HepG2 (cell line): ENCODE measurements at regions not wholly inside any gene's neighbourhood (a gene's known extent, or its start where the extent isn't known, plus 50 kb on each side); places are given as distances from the start of the nearest gene placed in this dataset.

Source experiments
- GABPB1 ChIP-seq: IDR thresholded peaks from 2 replicates; pipeline ENCODE4 v1.6.1; 2016; ENCODE audit warnings: mild to moderate bottlenecking, missing genetic modification reagents, moderate library complexity, missing compliant biosample characterization
- HNF4A ChIP-seq: sonication (generic); formaldehyde crosslinking; IDR thresholded peaks from 2 replicates; pipeline ENCODE4 v1.4.0; 2020; ENCODE audit warnings: missing genetic modification reagents
- KLF12 ChIP-seq: sonication (generic); formaldehyde crosslinking; IDR thresholded peaks from 2 replicates; pipeline ENCODE4 v1.4.0; 2020; ENCODE audit warnings: missing genetic modification reagents, borderline replicate concordance
- MAZ ChIP-seq, 2 experiments: sonication (generic) in 1 of 2; formaldehyde crosslinking in 1 of 2; IDR thresholded peaks; 2 replicates each; pipeline versions ENCODE4 v1.5.0 to v1.6.1; 2012 to 2020; ENCODE audit warnings: low read depth in 2 of 2, mild to moderate bottlenecking in 2 of 2, borderline replicate concordance in 1 of 2, improper control_type of control experiment in 1 of 2, low read length in 1 of 2, missing genetic modification reagents in 1 of 2, moderate library complexity in 1 of 2
- MEF2D ChIP-seq: sonication (generic); formaldehyde crosslinking; IDR thresholded peaks from 2 replicates; pipeline ENCODE4 v1.5.1; 2020; ENCODE audit warnings: mild to moderate bottlenecking, missing genetic modification reagents
- MEIS1 ChIP-seq: sonication (generic); formaldehyde crosslinking; IDR thresholded peaks from 2 replicates; pipeline ENCODE4 v1.9.0; 2021; ENCODE audit warnings: mild to moderate bottlenecking, missing genetic modification reagents, moderate library complexity, borderline replicate concordance
- MIER2 ChIP-seq: IDR thresholded peaks from 2 replicates; pipeline ENCODE4 v1.6.1; 2016; ENCODE audit warnings: missing biosample characterization, missing genetic modification reagents
- POGK ChIP-seq: sonication (generic); formaldehyde crosslinking; conservative IDR thresholded peaks from 2 replicates; pipeline ENCODE4 v1.8.0; 2022; ENCODE audit warnings: mild to moderate bottlenecking, moderate library complexity, missing genetic modification reagents
- POGZ ChIP-seq: sonication (generic); formaldehyde crosslinking; IDR thresholded peaks from 2 replicates; pipeline ENCODE4 v1.4.0; 2020; ENCODE audit warnings: mild to moderate bottlenecking, missing genetic modification reagents
- RXRA ChIP-seq: sonication (generic); formaldehyde crosslinking; IDR thresholded peaks from 2 replicates; pipeline ENCODE4 v1.5.1; 2020; ENCODE audit warnings: missing genetic modification reagents
- SOX13 ChIP-seq, 3 experiments: fragments of 450-650 bp in 1 of 3; sonication (generic) in 1 of 3; formaldehyde crosslinking in 1 of 3; IDR thresholded peaks in 2 of 3; conservative IDR thresholded peaks in 1 of 3; 2 replicates each; pipeline versions ENCODE4 v1.5.0 to v1.6.1; 2016 to 2020; ENCODE audit warnings: antibody characterized with exemption in 1 of 3, mild to moderate bottlenecking in 1 of 3, missing compliant biosample characterization in 1 of 3, missing genetic modification reagents in 1 of 3, moderate library complexity in 1 of 3
- SOX6 ChIP-seq, 2 experiments: fragments of 450-650 bp in 1 of 2; sonication (generic) in 1 of 2; formaldehyde crosslinking in 1 of 2; IDR thresholded peaks; 2 replicates each; pipeline versions ENCODE4 v1.4.0 to v1.6.1; 2017 to 2020; ENCODE audit warnings: antibody characterized with exemption in 1 of 2, mild to moderate bottlenecking in 1 of 2, missing genetic modification reagents in 1 of 2
- TEAD3 ChIP-seq: optimal IDR thresholded peaks from 2 replicates; pipeline ENCODE3; 2016; ENCODE audit warnings: borderline replicate concordance
- ZNF317 ChIP-seq: sonication (generic); formaldehyde crosslinking; IDR thresholded peaks from 2 replicates; pipeline ENCODE4 v1.5.0; 2020; ENCODE audit warnings: mild to moderate bottlenecking, missing genetic modification reagents
- ZNF333 ChIP-seq: sonication (generic); formaldehyde crosslinking; IDR thresholded peaks from 2 replicates; pipeline ENCODE4 v1.4.0; 2020; ENCODE audit warnings: mild to moderate bottlenecking, missing genetic modification reagents, borderline replicate concordance
- ZNF430 ChIP-seq: sonication (generic); formaldehyde crosslinking; IDR thresholded peaks from 2 replicates; pipeline ENCODE4 v1.9.0; 2021; ENCODE audit warnings: mild to moderate bottlenecking, missing genetic modification reagents
- ZNF563 ChIP-seq: sonication (generic); formaldehyde crosslinking; IDR thresholded peaks from 2 replicates; pipeline ENCODE4 v1.8.0; 2022; ENCODE audit warnings: mild to moderate bottlenecking, moderate library complexity, missing genetic modification reagents
- ZNF629 ChIP-seq: sonication (generic); formaldehyde crosslinking; conservative IDR thresholded peaks from 2 replicates; pipeline ENCODE4 v1.5.0; 2020; ENCODE audit warnings: missing genetic modification reagents
- TF ChIP-seq, protein P1 (sequence below): sonication (generic); formaldehyde crosslinking; IDR thresholded peaks from 2 replicates; pipeline ENCODE4 v1.4.0; 2020; ENCODE audit warnings: missing genetic modification reagents
- TF ChIP-seq, protein P2 (sequence below): IDR thresholded peaks from 2 replicates; pipeline ENCODE4 v1.6.1; 2016; ENCODE audit warnings: missing compliant biosample characterization, missing genetic modification reagents, borderline replicate concordance
- TF ChIP-seq, protein P3 (sequence below): sonication (generic); formaldehyde crosslinking; IDR thresholded peaks from 2 replicates; pipeline ENCODE4 v1.8.1; 2023; ENCODE audit warnings: missing genetic modification reagents, mild to moderate bottlenecking, borderline replicate concordance

DNA sequence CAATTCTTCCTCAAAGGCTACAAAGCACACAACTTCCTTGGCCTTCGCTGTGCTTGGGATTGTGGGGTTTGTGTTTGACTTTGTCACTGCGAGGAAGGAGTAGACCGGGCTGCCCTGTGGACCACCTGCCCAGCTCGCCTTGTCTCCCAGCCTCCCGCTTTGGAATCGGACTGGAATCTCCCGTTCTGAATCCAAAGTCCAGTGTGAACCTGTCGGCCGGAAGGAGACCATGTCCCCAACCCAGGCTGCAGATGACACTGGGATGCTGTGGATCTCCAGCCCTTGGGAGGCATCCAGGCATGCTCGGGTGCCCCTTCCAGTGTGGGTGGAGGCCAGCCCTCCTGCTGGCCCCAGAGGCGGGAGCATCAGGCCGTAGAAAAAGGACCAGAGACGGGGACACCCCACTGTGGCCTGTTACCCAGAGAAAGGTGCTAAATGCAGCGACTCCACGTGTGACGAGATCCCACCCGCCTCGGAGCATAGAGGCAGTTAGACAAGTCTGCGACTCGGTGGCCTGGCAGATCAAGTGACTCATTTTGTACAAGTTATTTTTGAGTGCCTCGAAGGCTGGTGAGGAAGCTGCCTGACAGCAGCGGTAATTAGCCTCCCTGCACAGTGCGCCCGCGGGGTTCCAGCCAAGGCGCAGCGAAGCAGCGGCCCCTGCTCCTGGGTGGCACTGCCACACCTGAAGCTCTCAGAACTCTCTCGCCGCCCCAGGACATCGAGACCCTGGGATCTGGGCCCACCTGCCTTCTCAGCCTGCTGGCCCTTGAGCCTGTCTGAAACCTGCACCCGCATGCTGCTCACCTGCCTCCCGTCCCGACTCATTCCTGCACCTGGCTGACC is 57.5 kb downstream of the ADRA2C start (continued):
- TF ChIP-seq, protein P1, sequence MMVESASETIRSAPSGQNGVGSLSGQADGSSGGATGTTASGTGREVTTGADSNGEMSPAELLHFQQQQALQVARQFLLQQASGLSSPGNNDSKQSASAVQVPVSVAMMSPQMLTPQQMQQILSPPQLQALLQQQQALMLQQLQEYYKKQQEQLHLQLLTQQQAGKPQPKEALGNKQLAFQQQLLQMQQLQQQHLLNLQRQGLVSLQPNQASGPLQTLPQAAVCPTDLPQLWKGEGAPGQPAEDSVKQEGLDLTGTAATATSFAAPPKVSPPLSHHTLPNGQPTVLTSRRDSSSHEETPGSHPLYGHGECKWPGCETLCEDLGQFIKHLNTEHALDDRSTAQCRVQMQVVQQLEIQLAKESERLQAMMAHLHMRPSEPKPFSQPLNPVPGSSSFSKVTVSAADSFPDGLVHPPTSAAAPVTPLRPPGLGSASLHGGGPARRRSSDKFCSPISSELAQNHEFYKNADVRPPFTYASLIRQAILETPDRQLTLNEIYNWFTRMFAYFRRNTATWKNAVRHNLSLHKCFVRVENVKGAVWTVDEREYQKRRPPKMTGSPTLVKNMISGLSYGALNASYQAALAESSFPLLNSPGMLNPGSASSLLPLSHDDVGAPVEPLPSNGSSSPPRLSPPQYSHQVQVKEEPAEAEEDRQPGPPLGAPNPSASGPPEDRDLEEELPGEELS (CRISPR knock-in tag): peak; percentile 51; the same call in 1 of the 2 replicates
- TF ChIP-seq ZNF430: 0 out of 2 replicates have a peak, but pooled peaks have one; percentile 35
- peak; percentile 77 for TF ChIP-seq TEAD3 (CRISPR knock-in tag)
- TF ChIP-seq MEIS1 (CRISPR knock-in tag): no peak
- 0 out of 2 replicates have a peak, but pooled peaks have one; percentile 42 for TF ChIP-seq ZNF317 (CRISPR knock-in tag)
- TF ChIP-seq SOX6 (IDR thresholded peaks at IDR 0.05): no peak
- TF ChIP-seq SOX6 (CRISPR knock-in tag; IDR thresholded peaks at IDR 0.05): peak; percentile 48; the same call in 1 of the 2 replicates
- peak; percentile 68; the same call in 1 of the 2 replicates for TF ChIP-seq ZNF563 (CRISPR knock-in tag)
- TF ChIP-seq, protein P2, sequence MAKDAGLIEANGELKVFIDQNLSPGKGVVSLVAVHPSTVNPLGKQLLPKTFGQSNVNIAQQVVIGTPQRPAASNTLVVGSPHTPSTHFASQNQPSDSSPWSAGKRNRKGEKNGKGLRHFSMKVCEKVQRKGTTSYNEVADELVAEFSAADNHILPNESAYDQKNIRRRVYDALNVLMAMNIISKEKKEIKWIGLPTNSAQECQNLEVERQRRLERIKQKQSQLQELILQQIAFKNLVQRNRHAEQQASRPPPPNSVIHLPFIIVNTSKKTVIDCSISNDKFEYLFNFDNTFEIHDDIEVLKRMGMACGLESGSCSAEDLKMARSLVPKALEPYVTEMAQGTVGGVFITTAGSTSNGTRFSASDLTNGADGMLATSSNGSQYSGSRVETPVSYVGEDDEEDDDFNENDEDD (CRISPR knock-in tag): peak; percentile 69; the same call in 1 of the 2 replicates
- TF ChIP-seq POGK: 0 out of 2 replicates have a peak, but pooled peaks have one; percentile 13
- no peak for TF ChIP-seq SOX13 (IDR thresholded peaks at IDR 0.05)
- TF ChIP-seq SOX13 (CRISPR knock-in tag; conservative IDR thresholded peaks at IDR 0.05 in 1 of 2, IDR thresholded peaks at IDR 0.05 in 1 of 2): peak in 1 of 2 experiments; percentile 11; a peak in 1 of 4 replicates
- no peak for TF ChIP-seq MAZ (IDR thresholded peaks at IDR 0.05; ENCODE audit: borderline replicate concordance, low read depth, low read length)
- peak; percentile 44; the same call in 1 of the 2 replicates for TF ChIP-seq MAZ (CRISPR knock-in tag; IDR thresholded peaks at IDR 0.05; ENCODE audit: low read depth)
- TF ChIP-seq, protein P3, sequence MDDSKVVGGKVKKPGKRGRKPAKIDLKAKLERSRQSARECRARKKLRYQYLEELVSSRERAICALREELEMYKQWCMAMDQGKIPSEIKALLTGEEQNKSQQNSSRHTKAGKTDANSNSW (CRISPR knock-in tag): no peak; the same call in 1 of the 2 replicates
- peak; percentile 63 for TF ChIP-seq ZNF629 (CRISPR knock-in tag)
- peak; percentile 76; the same call in 1 of the 2 replicates for TF ChIP-seq ZNF333
- peak; percentile 96 for TF ChIP-seq HNF4A
- peak; percentile 74 for TF ChIP-seq GABPB1 (CRISPR knock-in tag)
- peak; percentile 68; the same call in 1 of the 2 replicates for TF ChIP-seq MIER2 (CRISPR knock-in tag)
- TF ChIP-seq KLF12 (CRISPR knock-in tag): peak; percentile 38; the same call in 1 of the 2 replicates
- peak; percentile 50; the same call in 1 of the 2 replicates for TF ChIP-seq RXRA (CRISPR knock-in tag)
- peak; percentile 71 for TF ChIP-seq MEF2D (CRISPR knock-in tag)
- TF ChIP-seq POGZ (CRISPR knock-in tag): peak; percentile 58; the same call in 1 of the 2 replicates
